ENCODE measurements at regions not wholly inside any gene's neighbourhood (a gene's known extent, or its start where the extent isn't known, plus 50 kb on each side); places are given as distances from the start of the nearest gene placed in this dataset.

DNA sequence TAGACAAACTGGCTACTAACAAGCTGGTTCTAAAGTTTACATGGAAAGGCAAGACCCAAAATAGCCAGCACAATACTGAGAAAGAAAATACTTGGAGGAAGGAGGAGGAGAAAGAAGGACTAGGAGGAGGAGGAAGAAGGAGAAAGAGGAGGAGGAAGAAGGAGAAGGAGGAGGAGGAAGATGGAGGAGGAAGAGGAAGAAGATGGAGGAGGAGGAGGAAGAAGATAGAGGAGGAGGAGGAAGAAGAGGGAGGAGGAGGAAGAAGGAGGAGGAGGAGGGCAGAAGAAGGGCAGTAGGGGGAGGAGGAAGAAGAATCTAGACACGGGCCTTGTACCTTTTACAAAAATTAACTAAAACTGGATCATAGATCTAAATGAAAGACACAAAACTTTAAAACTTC, 92.6 kb downstream of the METTL4 start:
- DNase-seq (ENCODE audit: insufficient read length, low spot score) (no peak), FAIRE-seq (no peak)
- TF ChIP-seq, protein P1, sequence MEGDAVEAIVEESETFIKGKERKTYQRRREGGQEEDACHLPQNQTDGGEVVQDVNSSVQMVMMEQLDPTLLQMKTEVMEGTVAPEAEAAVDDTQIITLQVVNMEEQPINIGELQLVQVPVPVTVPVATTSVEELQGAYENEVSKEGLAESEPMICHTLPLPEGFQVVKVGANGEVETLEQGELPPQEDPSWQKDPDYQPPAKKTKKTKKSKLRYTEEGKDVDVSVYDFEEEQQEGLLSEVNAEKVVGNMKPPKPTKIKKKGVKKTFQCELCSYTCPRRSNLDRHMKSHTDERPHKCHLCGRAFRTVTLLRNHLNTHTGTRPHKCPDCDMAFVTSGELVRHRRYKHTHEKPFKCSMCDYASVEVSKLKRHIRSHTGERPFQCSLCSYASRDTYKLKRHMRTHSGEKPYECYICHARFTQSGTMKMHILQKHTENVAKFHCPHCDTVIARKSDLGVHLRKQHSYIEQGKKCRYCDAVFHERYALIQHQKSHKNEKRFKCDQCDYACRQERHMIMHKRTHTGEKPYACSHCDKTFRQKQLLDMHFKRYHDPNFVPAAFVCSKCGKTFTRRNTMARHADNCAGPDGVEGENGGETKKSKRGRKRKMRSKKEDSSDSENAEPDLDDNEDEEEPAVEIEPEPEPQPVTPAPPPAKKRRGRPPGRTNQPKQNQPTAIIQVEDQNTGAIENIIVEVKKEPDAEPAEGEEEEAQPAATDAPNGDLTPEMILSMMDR (IDR thresholded peaks at IDR 0.05; ENCODE audit: insufficient read depth, missing control alignments), result no peak

DNA sequence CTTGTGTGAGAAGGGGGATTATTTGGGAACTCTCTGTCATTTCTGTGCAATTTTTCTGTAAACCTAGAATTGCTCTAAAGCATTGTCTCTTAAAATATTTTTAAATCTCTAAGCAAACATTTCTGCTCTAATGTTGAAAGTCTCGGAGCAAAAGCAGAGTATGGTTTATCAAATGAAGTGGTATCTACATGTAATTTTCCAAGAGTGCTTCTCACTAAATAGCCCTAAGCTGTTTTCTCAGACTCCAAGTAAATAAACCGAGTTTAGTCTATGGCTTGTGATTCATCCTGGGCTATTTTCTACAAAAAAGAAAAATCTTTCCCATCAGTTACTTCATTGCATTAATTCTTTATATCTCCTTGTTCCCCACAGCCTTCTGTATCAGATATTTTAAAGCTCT, 90.8 kb downstream of the METTL4 start:
- TF ChIP-seq, protein P1 (IDR thresholded peaks at IDR 0.05; ENCODE audit: insufficient read depth, missing control alignments), result no peak
- FAIRE-seq (no peak), DNase-seq (ENCODE audit: insufficient read length, low spot score) (no peak)

DNA sequence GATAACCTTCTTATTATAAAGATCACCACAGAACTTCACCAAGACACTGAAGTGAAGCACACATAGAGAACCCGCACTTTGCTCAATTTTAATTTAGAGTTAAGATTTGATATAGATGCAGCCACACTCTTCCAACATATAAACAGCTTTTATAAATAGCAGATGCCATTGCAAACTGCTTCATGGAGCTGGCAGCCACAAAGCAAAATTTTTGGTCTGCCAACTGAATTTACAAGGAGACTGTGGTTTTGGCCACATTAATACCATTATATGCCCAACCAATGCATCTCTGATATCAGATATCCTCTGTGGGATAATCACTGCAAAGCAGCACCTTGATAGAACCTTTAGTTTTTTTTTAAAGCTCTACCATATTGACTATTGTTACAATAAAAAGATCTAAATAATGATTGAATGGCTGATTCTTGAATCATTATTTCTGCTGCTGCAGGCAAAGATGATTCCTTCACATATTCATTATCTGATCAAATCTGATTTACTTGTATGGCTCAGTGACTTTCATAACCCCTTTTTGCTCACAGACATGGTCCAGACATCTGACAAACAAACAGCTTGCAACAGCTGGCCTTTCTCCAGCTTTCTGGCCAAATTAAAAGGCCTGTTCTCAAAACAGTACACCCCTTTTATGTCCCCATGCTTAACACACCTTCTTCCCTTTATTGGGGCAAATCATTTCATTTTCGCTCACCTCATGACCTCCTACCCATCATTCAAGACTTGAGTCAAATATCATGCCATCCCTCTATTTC, 88.4 kb downstream of the METTL4 start:
- TF ChIP-seq, protein P1 (IDR thresholded peaks at IDR 0.05; ENCODE audit: insufficient read depth, missing control alignments), result no peak
- no peak for FAIRE-seq
- no peak for DNase-seq (ENCODE audit: insufficient read length, low spot score)

DNA sequence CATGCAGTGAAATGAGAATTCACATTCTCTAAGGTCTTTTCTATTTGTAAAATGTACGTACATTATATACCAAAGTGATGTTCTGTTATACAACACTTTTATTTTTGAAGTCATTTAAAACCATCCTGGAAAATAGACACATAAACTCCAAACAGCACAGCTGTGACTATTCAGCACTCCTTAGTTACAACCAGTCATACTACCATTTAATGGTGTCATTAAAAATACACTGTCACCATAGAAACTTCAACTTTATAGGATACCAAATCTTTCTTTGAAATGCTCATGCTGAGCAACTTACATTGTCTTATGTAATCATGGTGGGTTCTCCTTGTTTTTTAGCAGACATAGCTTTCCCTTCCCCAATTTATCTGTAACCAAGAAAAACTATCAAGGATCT, 85.3 kb downstream of the METTL4 start:
- TF ChIP-seq, protein P1 (IDR thresholded peaks at IDR 0.05; ENCODE audit: insufficient read depth, missing control alignments), result no peak
- FAIRE-seq, result no peak
- DNase-seq (ENCODE audit: insufficient read length, low spot score), result no peak

DNA sequence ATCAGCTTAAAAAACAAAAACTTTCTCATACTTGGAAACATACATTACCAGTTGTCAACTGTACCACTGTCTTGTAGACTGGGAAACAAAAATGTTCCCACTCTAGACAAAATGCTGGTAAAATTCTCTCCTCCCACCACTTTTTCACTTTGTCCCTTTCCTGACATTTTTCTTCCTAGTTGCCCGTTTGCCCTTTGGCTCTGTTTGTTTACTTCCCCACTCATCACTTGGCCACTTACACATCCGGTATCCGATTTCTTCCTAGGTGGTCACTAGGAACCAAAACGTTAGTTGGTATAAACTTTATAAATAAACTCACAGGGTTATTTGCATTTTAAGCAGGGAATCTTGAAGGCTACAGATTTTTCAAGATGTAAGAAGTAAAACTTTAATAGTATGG, 84.9 kb downstream of the METTL4 start:
- no peak for FAIRE-seq
- TF ChIP-seq, protein P1 (IDR thresholded peaks at IDR 0.05; ENCODE audit: insufficient read depth, missing control alignments), result no peak
- no peak for DNase-seq (ENCODE audit: insufficient read length, low spot score)

Data from D721Med (cell line).